Erythroblast (primary cell): ENCODE measurements at regions not wholly inside any gene's neighbourhood (a gene's known extent, or its start where the extent isn't known, plus 50 kb on each side); places are given as distances from the start of the nearest gene placed in this dataset.
"Not testable (repeated sequence)": the region's sequence is repeated elsewhere in the genome, so short reads cannot be mapped to it uniquely, and the experiment has no call there.

Source experiments
- DNase-seq, 2 experiments: peaks; one replicate each; lab custom pipeline; 2025; lab: John Stamatoyannopoulos, UW
- GATA1 ChIP-seq: IDR thresholded peaks from 2 replicates; pipeline ENCODE4 v1.6.1; 2011; ENCODE audit warnings: low read depth, mild to moderate bottlenecking, control low read depth, low read length, moderate library complexity
- POLR2A ChIP-seq: IDR thresholded peaks from 2 replicates; pipeline ENCODE4 v1.6.1; 2011; ENCODE audit warnings: mild to moderate bottlenecking, low read length

DNA sequence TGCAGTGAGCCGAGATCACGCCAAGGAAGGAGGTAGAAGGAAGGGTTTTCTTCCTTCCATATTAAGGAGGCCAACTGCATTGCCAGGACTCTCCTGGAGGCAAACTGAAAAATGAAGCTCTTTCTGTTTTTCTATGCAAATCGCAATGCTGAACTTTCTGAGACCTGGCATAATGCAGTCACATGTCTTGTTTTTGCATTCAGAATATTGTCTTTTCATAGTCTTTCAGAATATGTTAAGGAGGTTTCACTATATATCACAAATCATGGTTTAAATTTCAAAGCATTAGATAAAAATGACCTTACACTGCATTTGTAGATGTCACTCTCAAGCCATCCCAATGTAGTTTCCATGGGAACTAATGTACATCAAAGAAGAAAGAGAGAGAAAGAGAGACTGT lies 556.5 kb downstream of the TTLL7 start:
- not testable (repeated sequence) for DNase-seq

DNA sequence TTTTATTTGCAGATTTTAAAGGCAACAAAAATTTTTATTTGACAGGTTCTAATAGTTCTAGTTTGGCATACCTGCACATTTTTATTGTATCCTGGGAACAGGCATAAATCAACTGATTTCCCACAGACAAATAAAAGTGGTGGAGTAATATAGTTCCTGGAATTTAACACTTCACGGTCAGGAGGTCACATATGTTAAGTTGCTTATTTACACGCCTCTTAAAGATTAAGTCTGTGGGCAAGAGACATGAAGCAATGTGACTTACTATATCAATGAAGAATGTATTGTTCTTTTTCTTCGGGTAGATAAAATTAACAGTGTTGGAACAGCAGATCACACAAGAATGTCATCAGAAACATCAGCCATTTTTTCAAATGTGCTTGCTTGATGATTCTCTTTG lies 558.3 kb downstream of the TTLL7 start:
- not testable (repeated sequence) for DNase-seq

DNA sequence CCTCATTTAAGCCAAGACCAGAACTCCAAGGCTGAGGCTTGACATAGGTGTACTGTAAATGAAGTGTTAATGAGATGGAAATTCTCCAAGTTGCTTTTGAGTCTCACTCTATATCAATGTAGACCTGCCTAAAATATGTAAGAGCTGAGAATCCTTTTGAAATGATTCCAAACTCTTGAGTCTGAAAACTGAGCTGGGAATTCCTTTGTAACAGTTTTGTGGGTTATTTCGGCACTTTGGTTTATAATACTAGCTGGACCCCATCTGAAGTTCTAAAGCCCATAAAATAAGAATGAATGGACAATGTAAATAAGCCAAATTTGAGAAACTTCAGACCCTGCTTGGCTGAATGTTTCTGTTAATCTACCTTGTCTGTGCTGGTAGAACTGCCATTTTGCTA lies 558.9 kb downstream of the TTLL7 start:
- not testable (repeated sequence) for DNase-seq

DNA sequence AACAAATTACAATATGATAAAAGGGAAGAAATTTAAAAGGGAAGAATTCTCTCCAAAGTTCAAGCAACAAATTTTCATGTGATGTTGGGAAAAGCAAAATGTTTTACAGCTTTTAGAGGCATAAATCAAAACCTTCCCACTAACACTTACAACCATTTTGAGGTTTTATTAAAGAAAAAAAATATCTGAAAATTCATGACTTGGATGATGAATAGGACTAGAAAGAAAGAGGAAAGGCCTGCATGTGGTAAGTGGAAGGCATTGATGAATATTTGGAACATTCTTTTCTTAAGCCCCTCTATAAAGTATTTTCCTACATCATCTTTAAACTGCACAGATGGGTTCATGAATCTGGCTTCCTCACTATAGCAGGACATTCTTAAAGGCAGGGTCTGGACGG lies 560.6 kb downstream of the TTLL7 start:
- not testable (repeated sequence) for DNase-seq

DNA sequence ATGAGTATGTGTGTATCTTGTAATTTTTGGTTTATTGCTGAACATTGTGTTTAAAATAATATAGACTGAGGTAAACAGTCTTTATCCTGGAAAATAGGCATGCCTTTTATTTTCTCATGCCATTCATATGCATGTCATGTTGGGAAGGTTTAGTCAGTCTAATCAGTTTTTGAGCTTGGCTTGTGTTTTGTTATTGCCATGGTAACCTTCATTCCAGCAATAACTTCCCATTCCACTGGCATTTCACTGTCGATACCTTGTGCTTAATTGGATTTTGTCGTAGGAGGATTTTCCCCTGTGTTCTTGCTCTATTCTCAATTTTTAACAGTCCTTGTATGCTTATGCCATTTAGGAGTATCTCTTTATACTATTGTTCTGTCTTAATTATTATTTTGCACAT lies 563.6 kb downstream of the TTLL7 start:
- not testable (repeated sequence) for DNase-seq

DNA sequence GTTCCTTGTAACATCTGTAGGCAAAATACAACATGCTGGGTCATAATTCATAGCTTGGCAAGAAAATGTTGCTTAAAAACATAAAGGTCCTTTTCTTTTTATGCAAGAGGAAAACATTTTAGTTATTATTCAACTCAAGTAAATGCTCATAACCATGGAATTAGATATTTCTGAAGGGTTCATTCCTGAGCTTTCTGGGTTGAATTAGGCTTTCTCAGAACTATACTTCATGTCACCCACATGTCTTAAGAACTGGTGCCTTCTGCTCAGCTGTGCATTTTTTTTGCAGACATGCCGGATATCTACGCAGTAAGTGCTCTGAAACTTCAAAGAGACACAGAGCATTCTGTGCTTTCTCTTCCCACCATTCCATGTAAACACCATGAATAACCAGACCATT lies 571.4 kb downstream of the TTLL7 start:
- not testable (repeated sequence) for DNase-seq

DNA sequence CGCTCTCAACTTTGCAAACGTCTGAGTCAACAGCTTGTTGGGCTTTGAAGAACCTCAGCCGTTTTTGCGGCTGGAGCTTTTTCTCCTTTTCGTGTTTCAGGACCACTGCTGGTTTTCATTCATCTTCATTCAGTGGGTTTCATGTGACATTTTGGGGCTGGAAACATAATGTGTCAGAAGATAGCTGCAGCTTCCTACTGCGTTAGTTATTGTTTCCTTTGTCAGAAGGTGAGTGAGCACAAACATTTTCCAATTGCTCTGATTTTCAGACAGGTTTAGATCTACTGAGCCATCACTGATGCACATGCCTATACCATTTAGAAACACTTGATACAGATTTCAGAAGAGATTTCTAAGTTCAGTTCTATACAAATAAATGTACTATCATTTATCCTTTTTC lies 575.5 kb downstream of the TTLL7 start:
- not testable (repeated sequence) for DNase-seq

DNA sequence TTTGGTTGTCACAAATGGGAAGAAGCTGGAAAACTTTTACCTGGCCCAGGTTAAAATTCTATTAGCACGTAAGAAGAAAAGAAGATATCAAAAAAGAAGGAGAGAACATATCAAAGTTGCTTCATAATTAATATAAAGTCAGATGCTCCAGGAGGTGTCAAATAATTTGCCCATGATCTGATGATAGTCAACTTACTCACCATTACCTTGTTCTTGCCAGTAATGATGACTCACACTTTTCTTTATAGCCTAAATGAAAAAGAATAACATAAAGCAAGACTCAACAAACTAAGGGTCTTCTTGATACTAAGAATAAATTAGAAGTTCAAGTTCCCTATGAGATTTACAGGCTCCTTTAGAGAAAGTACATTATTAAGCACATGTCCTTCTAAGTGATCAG lies 580.4 kb downstream of the TTLL7 start:
- no peak for TF ChIP-seq GATA1
- TF ChIP-seq POLR2A, result no peak
- no peak for DNase-seq

DNA sequence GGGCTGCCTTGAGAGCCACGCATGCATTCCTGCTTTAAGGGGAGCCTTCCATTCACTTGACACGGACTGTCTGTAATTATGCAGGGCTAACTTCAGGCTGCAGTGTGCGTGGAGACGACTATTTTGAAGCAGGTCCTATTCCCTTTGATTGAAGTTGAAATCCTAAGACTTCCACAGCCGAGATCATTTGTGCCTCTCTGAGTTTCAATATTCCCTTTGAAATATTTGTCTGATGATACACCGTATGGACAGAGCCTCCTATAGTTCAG lies 585.2 kb downstream of the TTLL7 start:
- not testable (repeated sequence) for DNase-seq

DNA sequence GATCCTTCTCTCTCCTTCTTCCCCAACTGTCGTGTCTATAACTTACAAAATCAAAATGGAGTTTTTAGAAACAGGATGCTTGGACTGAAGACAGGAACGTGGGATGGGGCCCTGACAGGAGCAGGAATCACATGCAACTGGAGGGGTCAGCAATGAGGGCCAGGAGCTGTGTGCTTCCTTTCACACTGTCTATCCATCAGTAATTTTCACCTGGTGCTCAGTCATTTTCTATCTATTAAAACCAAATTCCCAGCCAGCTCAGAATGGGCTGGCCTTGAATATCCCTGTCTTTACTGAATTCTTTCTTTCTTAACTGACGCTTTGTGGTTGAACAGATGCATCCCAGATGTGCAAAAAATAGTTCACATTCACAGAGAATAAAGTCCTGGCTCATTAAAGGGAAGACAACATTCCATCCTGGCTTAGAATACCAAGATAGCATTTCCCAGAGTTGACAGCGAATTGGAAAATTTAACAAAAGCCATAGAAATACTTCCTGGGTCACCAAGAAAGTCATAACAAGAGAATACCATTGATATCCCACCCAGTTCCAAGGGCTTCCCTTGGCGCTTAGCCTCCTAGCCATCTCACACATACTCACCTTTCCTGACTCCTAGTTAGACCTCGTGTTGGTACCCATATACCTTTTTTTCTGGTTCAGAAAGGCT lies 588.1 kb downstream of the TTLL7 start:
- DNase-seq, result not testable (repeated sequence)

DNA sequence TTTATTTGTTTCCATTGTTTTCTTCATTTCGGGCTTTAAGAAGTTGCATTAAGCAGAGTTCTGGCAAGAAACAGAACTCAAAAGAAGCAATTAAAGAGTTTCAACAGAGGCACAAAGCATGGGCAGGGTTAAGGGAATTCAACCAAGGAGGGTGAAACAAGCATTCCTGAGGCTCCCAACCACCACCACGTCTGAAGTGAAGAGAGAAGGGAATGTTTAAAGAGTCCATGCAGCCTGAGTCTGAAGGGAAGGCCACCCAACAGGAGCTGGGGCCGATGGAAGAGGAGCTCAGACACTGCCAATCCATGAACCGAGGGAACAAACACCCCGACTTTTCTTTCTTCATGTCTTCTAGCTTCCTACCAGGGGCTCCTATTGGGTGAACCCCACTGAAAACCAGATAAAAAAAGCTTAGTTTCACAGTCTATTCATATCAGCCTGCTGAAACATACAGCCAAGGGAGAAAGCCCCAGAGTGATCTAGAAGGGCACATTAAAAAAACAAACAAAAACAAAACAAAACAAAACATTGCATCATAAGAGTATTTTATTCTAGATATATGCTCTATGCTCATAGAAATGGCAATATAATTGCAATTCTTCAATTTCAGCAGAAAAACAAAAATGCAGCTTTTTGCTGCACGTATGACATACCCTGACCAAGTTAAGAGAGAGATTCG lies 592.1 kb downstream of the TTLL7 start:
- not testable (repeated sequence) for DNase-seq

DNA sequence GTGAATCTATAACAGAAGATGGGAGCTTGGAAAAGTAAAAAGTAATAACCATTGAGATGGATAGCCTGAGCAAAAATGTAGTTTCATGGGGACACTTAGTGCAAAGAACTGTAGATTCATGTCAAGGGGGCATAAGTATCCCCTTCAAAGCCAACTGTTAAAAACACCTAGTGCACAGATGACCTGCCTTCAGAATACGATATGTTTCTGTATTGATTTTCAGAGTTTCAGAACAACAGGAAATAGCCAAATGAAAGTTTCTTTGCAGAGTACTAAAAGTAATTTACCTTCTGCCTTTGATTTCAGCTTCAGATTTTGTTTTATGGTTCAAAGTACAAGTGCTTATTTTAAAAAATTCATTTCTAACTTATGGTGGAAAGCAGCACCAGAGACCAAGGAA lies 593.1 kb downstream of the TTLL7 start:
- DNase-seq, result not testable (repeated sequence)

DNA sequence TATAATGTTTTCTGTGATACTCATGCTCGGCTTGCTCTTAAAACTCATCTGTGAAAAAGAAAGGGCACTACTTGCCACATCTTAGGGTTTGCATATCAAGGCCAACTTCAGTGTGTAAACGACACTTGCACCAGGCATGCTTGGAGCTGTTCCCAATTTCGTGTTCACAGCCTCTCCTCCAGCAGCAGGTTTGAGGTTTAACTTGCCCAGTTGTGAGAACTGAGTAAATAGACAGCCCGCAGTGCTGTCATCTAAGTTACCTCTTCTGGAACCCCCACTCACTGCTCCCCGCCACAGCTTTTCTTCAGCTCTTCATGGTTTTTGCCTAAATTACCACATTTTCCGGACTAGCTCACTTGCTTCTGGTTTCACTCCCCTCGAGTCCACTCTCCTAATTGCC lies 595.4 kb downstream of the TTLL7 start:
- DNase-seq, result not testable (repeated sequence)

DNA sequence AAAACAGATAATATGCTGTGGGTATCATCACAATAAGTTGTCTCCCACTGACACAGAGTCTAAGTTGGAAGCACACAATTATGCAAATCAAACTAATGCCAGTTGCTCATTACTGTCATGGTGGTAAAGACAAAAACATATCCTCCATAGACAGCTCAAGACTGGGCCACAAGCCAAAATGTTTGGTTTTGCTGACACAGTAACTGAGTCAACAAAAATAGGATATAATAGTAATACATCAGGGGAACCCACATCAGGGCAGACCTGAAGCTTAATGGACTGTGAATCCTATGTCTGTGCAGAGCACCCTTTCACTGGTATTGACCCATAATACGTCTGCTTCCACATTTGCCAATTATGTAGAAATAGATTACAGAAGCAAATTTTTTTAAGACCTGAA lies 597.8 kb downstream of the TTLL7 start:
- not testable (repeated sequence) for DNase-seq

DNA sequence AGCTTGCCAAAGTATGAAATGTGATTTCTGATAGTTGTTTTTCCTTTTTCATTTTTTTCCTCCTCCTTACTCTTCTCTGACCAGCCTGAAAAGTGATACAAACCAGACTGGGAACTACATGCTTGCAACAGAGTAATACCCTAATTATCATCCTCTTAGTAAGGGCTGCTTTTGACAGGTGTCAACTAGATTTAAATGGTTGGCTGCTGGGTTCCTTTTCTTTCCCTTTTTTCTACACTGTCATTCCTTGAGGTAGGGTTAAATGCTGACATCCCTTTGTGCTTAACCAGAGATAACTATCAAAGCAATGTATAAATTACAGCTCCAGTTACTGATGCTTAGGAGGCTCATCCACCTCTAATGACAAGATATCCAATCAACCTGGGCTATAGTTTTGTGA lies 598.8 kb downstream of the TTLL7 start:
- not testable (repeated sequence) for DNase-seq

DNA sequence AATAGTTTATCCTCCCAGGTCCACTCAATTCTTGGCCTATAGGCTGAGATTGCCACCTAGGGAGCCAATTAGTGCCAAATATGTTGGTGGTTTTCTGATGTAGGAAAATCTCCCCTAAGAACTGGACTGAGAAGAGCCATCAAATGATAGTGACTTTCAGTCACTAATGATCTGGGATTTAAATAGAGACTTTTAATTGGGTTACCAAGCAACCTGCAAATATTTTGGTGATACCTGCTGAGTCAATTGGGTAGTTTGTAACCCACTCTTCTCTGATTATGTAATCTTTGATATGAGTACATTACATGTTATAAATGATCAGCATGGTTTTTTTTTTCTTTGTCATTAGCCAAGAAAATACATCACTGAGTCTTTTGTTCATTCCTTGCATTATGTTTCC lies 600.8 kb downstream of the TTLL7 start:
- not testable (repeated sequence) for DNase-seq

DNA sequence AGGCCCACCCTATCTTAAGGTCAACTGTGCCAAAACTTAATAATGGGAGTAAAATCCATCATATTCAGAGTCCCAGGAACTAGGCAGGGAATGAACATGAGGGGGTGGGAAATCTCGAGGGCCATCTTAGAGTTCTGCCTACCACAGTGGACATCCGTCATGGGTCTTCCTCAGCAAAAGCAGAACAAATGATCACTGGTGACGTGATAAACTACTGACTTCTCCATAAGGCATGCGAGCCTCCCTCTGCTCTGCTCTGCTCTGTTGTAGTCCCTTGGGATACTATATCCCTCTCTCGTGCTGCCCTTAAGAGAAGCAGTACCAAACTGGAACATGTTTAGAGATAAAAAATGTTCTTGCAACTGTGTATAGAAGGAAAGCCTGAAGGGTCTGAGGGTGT lies 603.8 kb downstream of the TTLL7 start:
- not testable (repeated sequence) for DNase-seq

DNA sequence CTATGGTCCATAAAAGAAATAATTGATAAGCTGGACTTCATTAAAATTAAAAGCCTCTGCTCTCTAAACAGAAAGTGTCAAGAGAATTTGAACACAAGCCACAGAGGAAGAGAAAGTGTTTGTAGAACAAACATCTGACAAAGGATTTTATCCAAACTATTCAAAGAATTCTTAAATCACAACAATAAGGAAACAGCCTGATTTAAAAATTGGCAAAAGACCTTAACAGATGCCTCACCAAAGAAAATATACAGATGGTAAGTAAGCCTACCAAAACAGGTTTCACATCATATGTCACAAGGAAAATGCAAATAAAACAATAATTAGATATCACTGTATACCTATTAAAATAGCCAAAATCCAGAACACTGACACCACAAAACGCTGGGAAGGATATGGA lies 612.0 kb downstream of the TTLL7 start:
- not testable (repeated sequence) for DNase-seq

DNA sequence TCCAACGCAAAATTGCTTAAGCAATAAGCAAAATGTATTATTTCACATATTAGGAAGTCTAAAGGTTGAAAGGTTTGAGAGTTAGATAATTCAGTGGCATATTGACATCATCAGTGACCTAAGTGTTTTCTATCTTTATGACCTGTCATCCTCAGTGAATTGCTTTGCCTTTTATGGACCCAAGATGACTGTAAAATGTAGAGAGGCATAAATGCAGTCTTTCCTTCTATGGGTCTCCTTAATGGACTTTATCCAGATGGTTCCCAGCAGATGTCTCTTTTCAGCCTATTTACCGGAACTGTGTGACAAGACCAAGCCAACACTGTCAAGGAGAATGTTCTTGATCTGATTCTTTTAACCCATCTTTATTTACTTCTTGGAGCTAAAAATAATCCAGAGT lies 615.8 kb downstream of the TTLL7 start:
- DNase-seq, result not testable (repeated sequence)

DNA sequence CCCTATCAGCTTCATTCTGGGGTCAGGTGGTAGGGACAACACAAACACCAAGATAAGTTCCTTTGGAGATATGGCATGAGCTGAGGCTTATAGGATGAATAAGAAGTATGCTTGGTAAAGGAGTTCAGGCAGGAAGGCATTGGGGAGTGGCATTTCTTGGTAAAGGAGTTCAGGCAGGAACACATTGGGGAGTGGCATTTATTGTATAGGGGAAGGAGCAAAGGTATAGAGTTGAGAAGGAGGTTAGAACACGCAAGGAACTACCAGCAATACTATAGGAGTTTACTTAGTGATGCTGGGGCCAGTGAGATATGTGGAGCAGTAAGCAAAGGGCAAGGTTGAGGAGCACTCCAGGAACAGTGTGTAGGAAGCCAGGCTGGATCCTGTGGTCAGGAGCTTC lies 625.9 kb downstream of the TTLL7 start:
- not testable (repeated sequence) for DNase-seq

DNA sequence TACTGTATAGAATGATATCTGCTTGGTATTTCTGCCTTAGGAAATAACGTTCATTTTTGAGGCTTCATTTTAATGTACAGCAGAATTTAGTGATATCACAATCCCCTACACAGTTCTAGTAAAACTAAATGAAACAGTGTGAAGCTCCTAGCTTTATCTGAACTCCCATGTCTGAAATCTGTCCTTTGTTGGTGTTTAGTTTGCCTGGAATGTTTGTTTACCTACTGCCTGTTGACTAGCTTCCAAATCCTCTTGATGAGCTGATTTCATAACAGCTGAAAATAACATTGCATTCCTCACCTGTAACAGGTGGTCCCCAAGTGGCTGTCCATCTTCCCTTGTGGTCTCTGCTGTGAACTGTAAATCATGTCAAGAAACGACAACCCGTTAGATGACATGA lies 629.1 kb downstream of the TTLL7 start:
- not testable (repeated sequence) for DNase-seq

DNA sequence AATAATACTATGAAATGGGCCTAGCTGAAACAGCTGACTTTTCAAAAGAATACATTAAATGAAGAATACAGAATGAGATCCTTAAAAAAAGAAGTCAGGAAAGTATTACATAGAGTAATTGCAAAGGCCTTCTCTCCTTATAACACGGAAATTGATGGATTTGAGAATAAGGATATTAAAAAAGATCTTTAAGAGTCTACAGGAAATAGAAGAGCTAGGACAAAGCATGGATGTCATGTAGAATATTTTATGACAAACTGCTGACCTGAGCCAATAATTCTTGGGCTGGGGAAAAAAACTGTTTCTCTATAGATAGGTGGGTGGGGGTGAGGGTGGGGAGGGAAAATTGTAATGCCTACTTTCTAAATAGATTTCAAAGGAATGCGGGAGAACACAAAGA lies 633.6 kb downstream of the TTLL7 start:
- DNase-seq, result not testable (repeated sequence)

DNA sequence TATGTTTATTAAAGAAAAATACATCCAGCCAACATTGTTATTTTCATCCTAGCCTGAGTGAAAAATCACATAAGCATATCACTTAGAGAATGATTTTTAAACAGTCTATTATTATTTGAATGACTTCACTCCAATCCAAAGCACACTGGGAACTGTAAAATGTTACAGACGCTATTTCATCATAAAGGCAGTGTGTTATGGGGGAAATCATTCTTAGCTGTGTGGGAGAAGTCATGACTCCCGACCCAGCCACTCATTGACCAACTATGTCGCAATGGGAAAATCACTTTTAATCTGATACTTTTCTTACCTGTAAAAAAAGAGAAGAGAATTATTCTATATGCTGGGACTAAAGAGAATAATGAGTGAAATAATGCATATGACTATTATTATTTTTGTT lies 653.6 kb downstream of the TTLL7 start:
- DNase-seq, result not testable (repeated sequence)
